ENCODE measurements at regions not wholly inside any gene's neighbourhood (a gene's known extent, or its start where the extent isn't known, plus 50 kb on each side); places are given as distances from the start of the nearest gene placed in this dataset.

GRCh38 chr20:50423758-50424157, 86.4 kb upstream of the PTPN1 start:
- intact Hi-C loops (cut with DNase I) = no loop called here
- H3K9ac ChIP-seq (ENCODE audit: low read length in 3 of 3) = no peak overlapping the region
- H3K27me3 ChIP-seq (ENCODE audit: control insufficient read depth, insufficient read depth, low read length) = no peaks in the 10 kb centered on the region
- H3K27ac ChIP-seq (ENCODE audit: low read depth in 2 of 2, low read length in 2 of 2) = peak overlapping the region in 1 of 2 donors; percentile 61
- H3K36me3 ChIP-seq (ENCODE audit: control insufficient read depth in 2 of 3, insufficient read depth in 3 of 3, low read length in 3 of 3) = no peaks in the 10 kb centered on the region
- TF ChIP-seq, protein P1, sequence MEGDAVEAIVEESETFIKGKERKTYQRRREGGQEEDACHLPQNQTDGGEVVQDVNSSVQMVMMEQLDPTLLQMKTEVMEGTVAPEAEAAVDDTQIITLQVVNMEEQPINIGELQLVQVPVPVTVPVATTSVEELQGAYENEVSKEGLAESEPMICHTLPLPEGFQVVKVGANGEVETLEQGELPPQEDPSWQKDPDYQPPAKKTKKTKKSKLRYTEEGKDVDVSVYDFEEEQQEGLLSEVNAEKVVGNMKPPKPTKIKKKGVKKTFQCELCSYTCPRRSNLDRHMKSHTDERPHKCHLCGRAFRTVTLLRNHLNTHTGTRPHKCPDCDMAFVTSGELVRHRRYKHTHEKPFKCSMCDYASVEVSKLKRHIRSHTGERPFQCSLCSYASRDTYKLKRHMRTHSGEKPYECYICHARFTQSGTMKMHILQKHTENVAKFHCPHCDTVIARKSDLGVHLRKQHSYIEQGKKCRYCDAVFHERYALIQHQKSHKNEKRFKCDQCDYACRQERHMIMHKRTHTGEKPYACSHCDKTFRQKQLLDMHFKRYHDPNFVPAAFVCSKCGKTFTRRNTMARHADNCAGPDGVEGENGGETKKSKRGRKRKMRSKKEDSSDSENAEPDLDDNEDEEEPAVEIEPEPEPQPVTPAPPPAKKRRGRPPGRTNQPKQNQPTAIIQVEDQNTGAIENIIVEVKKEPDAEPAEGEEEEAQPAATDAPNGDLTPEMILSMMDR (IDR thresholded peaks at IDR 0.05; ENCODE audit: borderline replicate concordance, extremely low read depth, insufficient read depth) = no peak
- H3K9me3 ChIP-seq (ENCODE audit: control insufficient read depth in 2 of 3, insufficient read depth in 1 of 3, low read length in 3 of 3) = peaks cover 0 to 7% (median 0%) of the 10 kb centered on the region in 3 donors
- H3K4me3 ChIP-seq (ENCODE audit: low read length in 3 of 3) = no peak overlapping the region
- no peak for DNase-seq
- FAIRE-seq = no peak
- peaks cover 0 to 6% (median 0%) of the 10 kb centered on the region in 3 donors for H3K4me1 ChIP-seq (ENCODE audit: control insufficient read depth in 2 of 3, insufficient read depth in 2 of 3, low read depth in 1 of 3, low read length in 3 of 3)

- intact Hi-C loops (cut with DNase I) = no loop called here
- H3K36me3 ChIP-seq (ENCODE audit: control insufficient read depth in 2 of 3, insufficient read depth in 3 of 3, low read length in 3 of 3) = no peaks in the 10 kb centered on the region
- FAIRE-seq = no peak
- no peak overlapping the region for H3K9ac ChIP-seq (ENCODE audit: low read length in 3 of 3)
- TF ChIP-seq, protein P1 (IDR thresholded peaks at IDR 0.05; ENCODE audit: borderline replicate concordance, extremely low read depth, insufficient read depth) = no peak
- H3K27me3 ChIP-seq (ENCODE audit: control insufficient read depth, insufficient read depth, low read length) = no peaks in the 10 kb centered on the region
- H3K27ac ChIP-seq (ENCODE audit: low read depth in 2 of 2, low read length in 2 of 2) = no peak overlapping the region
- H3K4me3 ChIP-seq (ENCODE audit: low read length in 3 of 3) = no peak overlapping the region
- no peak for DNase-seq
- H3K9me3 ChIP-seq (ENCODE audit: control insufficient read depth in 2 of 3, insufficient read depth in 1 of 3, low read length in 3 of 3) = peaks cover 0 to 7% (median 0%) of the 10 kb centered on the region in 3 donors
- H3K4me1 ChIP-seq (ENCODE audit: control insufficient read depth in 2 of 3, insufficient read depth in 2 of 3, low read depth in 1 of 3, low read length in 3 of 3) = peaks cover 0 to 6% (median 0%) of the 10 kb centered on the region in 3 donors
These were observed 85.1 kb upstream of the PTPN1 start for GRCh38 chr20:50425076-50425475.

DNA sequence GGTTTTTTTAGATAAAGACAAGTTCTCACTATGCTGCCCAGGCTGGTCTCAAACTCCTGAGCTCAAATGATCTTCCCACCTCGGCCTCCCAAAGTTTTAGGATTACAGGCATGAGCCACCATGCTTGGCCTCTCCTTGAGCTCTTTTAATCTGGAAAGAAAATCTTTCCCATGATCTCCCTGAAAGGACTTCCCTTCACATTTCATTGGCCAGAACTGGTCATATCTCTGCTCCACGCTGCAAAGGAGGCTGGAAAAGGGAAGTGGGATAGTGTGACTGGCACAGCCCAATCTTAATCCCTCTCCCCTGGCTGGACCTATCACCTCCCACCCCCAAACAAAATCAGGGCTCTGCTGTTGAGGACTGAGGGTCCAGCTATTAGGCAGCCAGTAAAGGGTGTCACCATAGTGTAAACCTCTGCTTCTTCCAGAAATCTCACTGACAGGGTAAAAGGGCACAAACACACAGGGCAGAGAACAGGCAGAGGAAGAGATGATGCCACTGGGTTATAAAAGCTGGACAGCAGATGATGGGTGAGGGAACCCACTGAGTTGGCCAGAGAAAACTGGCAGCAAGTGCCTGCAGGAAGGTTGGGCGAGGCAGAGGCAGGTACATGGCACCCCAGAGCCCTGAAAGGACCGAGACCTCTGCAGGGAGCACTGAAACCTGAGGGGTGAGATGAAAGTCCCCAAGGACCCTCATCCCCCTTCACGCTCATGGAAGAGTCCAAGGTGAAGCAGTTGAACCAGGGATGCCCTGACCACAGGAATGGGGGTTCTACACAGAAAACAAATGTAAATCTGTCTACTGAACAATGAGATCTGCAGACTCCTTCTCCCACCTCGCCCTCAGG, 83.1 kb upstream of the PTPN1 start:
- Histone ChIP-seq H3K4me3 (ENCODE audit: low read length in 3 of 3) (no peak overlapping the region), H3K9me3 (ENCODE audit: control insufficient read depth in 2 of 3, insufficient read depth in 1 of 3, low read length in 3 of 3) (peaks cover 0 to 1% (median 0%) of the 10 kb centered on the region in 3 donors), H3K36me3 (ENCODE audit: control insufficient read depth in 2 of 3, insufficient read depth in 3 of 3, low read length in 3 of 3) (no peaks in the 10 kb centered on the region), H3K9ac (ENCODE audit: low read length in 3 of 3) (no peak overlapping the region), H3K27ac (ENCODE audit: low read depth in 2 of 2, low read length in 2 of 2) (peak overlapping the region; percentile 6 to 41), H3K27me3 (ENCODE audit: control insufficient read depth, insufficient read depth, low read length) (no peaks in the 10 kb centered on the region), H3K4me1 (ENCODE audit: control insufficient read depth in 2 of 3, insufficient read depth in 2 of 3, low read depth in 1 of 3, low read length in 3 of 3) (peaks cover 0 to 6% (median 0%) of the 10 kb centered on the region in 3 donors)
- intact Hi-C loops (cut with DNase I) = no loop called here
- TF ChIP-seq, protein P1 (IDR thresholded peaks at IDR 0.05; ENCODE audit: borderline replicate concordance, extremely low read depth, insufficient read depth) = no peak
- no peak for FAIRE-seq
- DNase-seq = no peak

Data from kidney (tissue), 13 donors.